HepG2 (cell line): ENCODE measurements at regions not wholly inside any gene's neighbourhood (a gene's known extent, or its start where the extent isn't known, plus 50 kb on each side); places are given as distances from the start of the nearest gene placed in this dataset.

Experiments used
- ATAC-seq: fragments of 200-7000 bp; cut with Tn5 transposase; 3 replicates; pipeline ENCODE4 v1.9.1; 2020; ENCODE audit warnings: mild to moderate bottlenecking, moderate library complexity
- BruUV-seq: library from RNA; stranded (reverse); fragments of 400-500 nt; replicated peaks from 2 replicates; lab custom pipeline; 2021; lab: Mats Ljungman, UMichigan
- CTCF ChIA-PET: fragments of 300-600 bp; formaldehyde crosslinking; extraction: SDS; loops from one replicate; lab custom pipeline; 2021; ENCODE audit warnings: low total read pairs, inconsistent platforms, low intra/inter-chr PET ratio; lab: Yijun Ruan, JAX
- POLR2A ChIA-PET: fragments of 350-600 bp; sonication (Branson Sonifier 250); formaldehyde crosslinking; loops from one replicate; lab custom pipeline; 2020; ENCODE audit warnings: antibody characterized with exemption, inconsistent platforms; lab: Yijun Ruan, JAX
- DNase-seq: peaks from one replicate; pipeline ENCODE4 v3.0.0-alpha.2; 2015; ENCODE audit warnings: low spot score
- FAIRE-seq: peaks from 3 replicates; lab custom pipeline; 2011; peaks lifted over from hg19 to GRCh38; lab: Jason Lieb, UNC
- H2AFZ ChIP-seq: one replicate; pipeline ENCODE4 v1.6.1; 2011; ENCODE audit warnings: low read length, inconsistent platforms
- H3K27ac ChIP-seq: fragments of 300-600 bp; 3 replicates; pipeline ENCODE4 v1.8.0; 2011; ENCODE audit warnings: mixed run types, mild to moderate bottlenecking, mixed read lengths, low read length, inconsistent platforms; ENCODE audit not compliant: insufficient read depth; ENCODE audit errors: extremely low read length
- H3K27me3 ChIP-seq, 2 experiments: fragments of 200-600 bp in 1 of 2; 2 replicates in 1 of 2; 3 replicates in 1 of 2; pipeline versions ENCODE4 v1.6.0 to v1.8.0; 2011; ENCODE audit warnings: low read length in 2 of 2, mild to moderate bottlenecking in 2 of 2, moderate library complexity in 2 of 2, inconsistent platforms in 1 of 2; ENCODE audit not compliant: insufficient read depth in 2 of 2, control insufficient read depth in 1 of 2
- H3K36me3 ChIP-seq, 2 experiments: fragments of 200-600 bp in 1 of 2; replicated peaks in 1 of 2; 2 replicates in 1 of 2; 3 replicates in 1 of 2; pipeline versions ENCODE4 v1.5.1 to v1.8.0; 2011; ENCODE audit warnings: low read length in 2 of 2, inconsistent platforms in 1 of 2; ENCODE audit not compliant: insufficient read depth in 2 of 2, control insufficient read depth in 1 of 2
- H3K4me1 ChIP-seq: 2 replicates; pipeline ENCODE4 v1.5.1; 2012; ENCODE audit warnings: low read length, inconsistent platforms; ENCODE audit not compliant: insufficient read depth
- H3K4me2 ChIP-seq: 2 replicates; pipeline ENCODE4 v1.6.0; 2011; ENCODE audit warnings: low read depth, low read length, inconsistent platforms
- H3K4me3 ChIP-seq, 3 experiments: fragments of 200-600 bp in 1 of 3; sonication (generic), shearing (Covaris generic) in 1 of 3; replicated peaks in 1 of 3; 2 replicates each; pipeline ENCODE4 v1.5.1; 2011 to 2016; ENCODE audit warnings: low read length in 3 of 3, inconsistent platforms in 2 of 3, low read depth in 2 of 3, mild to moderate bottlenecking in 2 of 3, control low read depth in 1 of 3, mixed read lengths in 1 of 3; ENCODE audit not compliant: insufficient read depth in 1 of 3
- H3K79me2 ChIP-seq: one replicate; pipeline ENCODE4 v1.6.1; 2011; ENCODE audit warnings: low read length, inconsistent platforms; ENCODE audit not compliant: insufficient read depth
- H3K9ac ChIP-seq: 2 replicates; pipeline ENCODE4 v1.6.0; 2011; ENCODE audit warnings: mild to moderate bottlenecking, low read depth, low read length, inconsistent platforms; ENCODE audit not compliant: insufficient read depth
- H3K9me3 ChIP-seq: 2 replicates; pipeline ENCODE4 v1.5.1; 2012; ENCODE audit warnings: mild to moderate bottlenecking, low read length
- H4K20me1 ChIP-seq: 2 replicates; pipeline ENCODE4 v1.6.0; 2011; ENCODE audit warnings: inconsistent platforms, mild to moderate bottlenecking, low read length, moderate library complexity; ENCODE audit not compliant: insufficient read depth
- CENPT ChIP-seq: sonication (generic); formaldehyde crosslinking; IDR thresholded peaks from 2 replicates; pipeline ENCODE4 v1.8.0; 2022; ENCODE audit warnings: low read depth, mild to moderate bottlenecking, moderate library complexity, missing genetic modification reagents
- ERF ChIP-seq: IDR thresholded peaks from 2 replicates; pipeline ENCODE4 v1.6.1; 2018; ENCODE audit warnings: missing biosample characterization, missing genetic modification reagents
- KLF15 ChIP-seq: sonication (generic); formaldehyde crosslinking; IDR thresholded peaks from 2 replicates; pipeline ENCODE4 v1.8.1; 2023; ENCODE audit warnings: borderline replicate concordance, mild to moderate bottlenecking, inconsistent platforms, missing genetic modification reagents, mixed read lengths
- NKX3-1 ChIP-seq: sonication (generic); formaldehyde crosslinking; IDR thresholded peaks from 2 replicates; pipeline ENCODE4 v1.5.0; 2020; ENCODE audit warnings: missing genetic modification reagents
- ONECUT2 ChIP-seq: sonication (generic); formaldehyde crosslinking; IDR thresholded peaks from 2 replicates; pipeline ENCODE4 v1.4.0; 2020; ENCODE audit warnings: missing genetic modification reagents
- SCMH1 ChIP-seq: sonication (generic); formaldehyde crosslinking; IDR thresholded peaks from 2 replicates; pipeline ENCODE4 v1.9.0; 2021; ENCODE audit warnings: missing genetic modification reagents, mild to moderate bottlenecking, borderline replicate concordance
- SKI ChIP-seq: fragments of 450-650 bp; IDR thresholded peaks from one replicate; pipeline ENCODE4 v1.6.1; 2018; ENCODE audit warnings: mild to moderate bottlenecking; ENCODE audit not compliant: partially characterized antibody
- TFAP4 ChIP-seq: sonication (generic); IDR thresholded peaks from 2 replicates; pipeline ENCODE4 v1.6.1; 2016; ENCODE audit warnings: low read depth, borderline replicate concordance
- USF2 ChIP-seq, 2 experiments: sonication (generic) in 1 of 2; formaldehyde crosslinking in 1 of 2; IDR thresholded peaks; 2 replicates each; pipeline versions ENCODE4 v1.5.1 to v1.6.1; 2011 to 2020; ENCODE audit warnings: borderline replicate concordance in 1 of 2, low read depth in 1 of 2, low read length in 1 of 2, mild to moderate bottlenecking in 1 of 2, missing genetic modification reagents in 1 of 2, moderate library complexity in 1 of 2
- ZNF589 ChIP-seq: sonication (generic); formaldehyde crosslinking; conservative IDR thresholded peaks from 2 replicates; pipeline ENCODE4 v1.8.0; 2022; ENCODE audit warnings: mild to moderate bottlenecking, moderate library complexity, missing genetic modification reagents
- WGBS: methylation state at CpG from one replicate; pipeline ENCODE4 v1.1.6; 2017; ENCODE audit warnings: low lambda C conversion rate; 5-methylcytosine and 5-hydroxymethylcytosine counted together
- in situ Hi-C: cut with HindIII; loops from 2 replicates; pipeline ENCODE4 v1.10.0; 2017; ENCODE audit warnings: low pct_unique_long_range_greater_than_20kb; ENCODE audit not compliant: extremely low pct_ligation_motif_present
- intact Hi-C: fragments of 100-400 bp; cut with micrococcal nuclease; formaldehyde crosslinking; loops from one replicate; pipeline ENCODE4 v1.10.0; 2022; ENCODE audit not compliant: unreplicated experiment
- TF ChIP-seq, protein P1 (sequence below): sonication (generic); formaldehyde crosslinking; IDR thresholded peaks from 2 replicates; pipeline ENCODE4 v1.5.0; 2020; ENCODE audit warnings: missing genetic modification reagents, mild to moderate bottlenecking, borderline replicate concordance

- BruUV-seq = no TSS peak
- Histone ChIP-seq H3K9ac (no peak overlapping the region), H3K9me3 (no peaks in the 10 kb centered on the region), H3K4me1 (no peaks in the 10 kb centered on the region), H4K20me1 (no peaks in the 10 kb centered on the region), H3K27me3 (peaks cover 0 to 7% of the 10 kb centered on the region in 2 experiments; a peak in 3 of 5 replicates), H3K79me2 (no peaks in the 10 kb centered on the region), H3K36me3 (no peaks in the 10 kb centered on the region), H3K27ac (no peak overlapping the region), H3K4me2 (no peak overlapping the region), H2AFZ (no peak overlapping the region), H3K4me3 (no peak overlapping the region)
- in situ Hi-C loops = no loop called here
- no peak for FAIRE-seq
- 10% methylated on average over 2 of the region's 2 CpGs for WGBS
- POLR2A ChIA-PET = no interaction called here
- ATAC-seq = no peak
- no peak for TF ChIP-seq ONECUT2 (CRISPR knock-in tag)
- no peak for TF ChIP-seq CENPT
- no peak for TF ChIP-seq ERF
- no peak for TF ChIP-seq USF2 (IDR thresholded peaks at IDR 0.05; ENCODE audit: low read depth, low read length)
- TF ChIP-seq USF2 (CRISPR knock-in tag; IDR thresholded peaks at IDR 0.05; ENCODE audit: borderline replicate concordance) = no peak
- TF ChIP-seq ZNF589 = no peak
- no peak for TF ChIP-seq NKX3-1 (CRISPR knock-in tag)
- TF ChIP-seq, protein P1, sequence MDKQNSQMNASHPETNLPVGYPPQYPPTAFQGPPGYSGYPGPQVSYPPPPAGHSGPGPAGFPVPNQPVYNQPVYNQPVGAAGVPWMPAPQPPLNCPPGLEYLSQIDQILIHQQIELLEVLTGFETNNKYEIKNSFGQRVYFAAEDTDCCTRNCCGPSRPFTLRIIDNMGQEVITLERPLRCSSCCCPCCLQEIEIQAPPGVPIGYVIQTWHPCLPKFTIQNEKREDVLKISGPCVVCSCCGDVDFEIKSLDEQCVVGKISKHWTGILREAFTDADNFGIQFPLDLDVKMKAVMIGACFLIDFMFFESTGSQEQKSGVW (CRISPR knock-in tag) = no peak
- TF ChIP-seq SCMH1 (CRISPR knock-in tag) = no peak
- TF ChIP-seq TFAP4 = no peak
- TF ChIP-seq SKI = no peak
- no peak for TF ChIP-seq KLF15
- intact Hi-C loops = no loop called here
- no peak for DNase-seq
- CTCF ChIA-PET = no interaction called here
Observed at GRCh38 chr9:86166546-86166945, 67.2 kb upstream of the GOLM1 start.
